ENCODE measurements at regions not wholly inside any gene's neighbourhood (a gene's known extent, or its start where the extent isn't known, plus 50 kb on each side); places are given as distances from the start of the nearest gene placed in this dataset.

- no peak overlapping the region for H3K4me2 ChIP-seq (ENCODE audit: low read depth, low read length)
- no peaks in the 10 kb centered on the region for H3K27me3 ChIP-seq (replicated peaks; ENCODE audit: insufficient read depth, low read length)
- no peaks in the 10 kb centered on the region for H3F3A ChIP-seq (ENCODE audit: insufficient read depth, low read length)
- H2AFZ ChIP-seq (ENCODE audit: low read length): no peak overlapping the region
- H3K27ac ChIP-seq (ENCODE audit: low read length): no peak overlapping the region
- TF ChIP-seq EZH2phosphoT487 (IDR thresholded peaks at IDR 0.05; ENCODE audit: low read length) (no peak), CTCF (IDR thresholded peaks at IDR 0.05; ENCODE audit: low read length) (no peak), EZH2 (optimal IDR thresholded peaks at IDR 0.05; ENCODE audit: low read depth, low read length) (no peak)
- no peak for DNase-seq
- no peaks in the 10 kb centered on the region for H3K79me2 ChIP-seq (ENCODE audit: low read length)
- no peak overlapping the region for H3K9ac ChIP-seq (ENCODE audit: low read length)
- H3K9me2 ChIP-seq (replicated peaks; ENCODE audit: insufficient read depth, low read length): no peaks in the 10 kb centered on the region
- no peaks in the 10 kb centered on the region for H3K36me3 ChIP-seq (replicated peaks; ENCODE audit: insufficient read depth, low read length)
- no peaks in the 10 kb centered on the region for H3K9me3 ChIP-seq (replicated peaks; ENCODE audit: insufficient read depth, low read length)
- H3K4me3 ChIP-seq (ENCODE audit: low read length): no peak overlapping the region
- no peaks in the 10 kb centered on the region for H4K20me1 ChIP-seq (ENCODE audit: insufficient read depth, low read length)
- no peaks in the 10 kb centered on the region for H3K4me1 ChIP-seq (ENCODE audit: low read length)
These were observed 86.0 kb downstream of the RHOB start for GRCh38 chr2:20532634-20533437.

GRCh38 chr2:20533993-20534622 lies 87.2 kb downstream of the RHOB start:
- Histone ChIP-seq H2AFZ (ENCODE audit: low read length) (no peak overlapping the region), H3K27me3 (replicated peaks; ENCODE audit: insufficient read depth, low read length) (no peaks in the 10 kb centered on the region), H3K79me2 (ENCODE audit: low read length) (no peaks in the 10 kb centered on the region), H3K4me2 (ENCODE audit: low read depth, low read length) (no peak overlapping the region), H4K20me1 (ENCODE audit: insufficient read depth, low read length) (no peaks in the 10 kb centered on the region), H3K27ac (ENCODE audit: low read length) (no peak overlapping the region), H3F3A (ENCODE audit: insufficient read depth, low read length) (no peaks in the 10 kb centered on the region), H3K9me3 (replicated peaks; ENCODE audit: insufficient read depth, low read length) (no peaks in the 10 kb centered on the region), H3K4me3 (ENCODE audit: low read length) (no peak overlapping the region), H3K9me2 (replicated peaks; ENCODE audit: insufficient read depth, low read length) (no peaks in the 10 kb centered on the region), H3K36me3 (replicated peaks; ENCODE audit: insufficient read depth, low read length) (no peaks in the 10 kb centered on the region), H3K4me1 (ENCODE audit: low read length) (no peaks in the 10 kb centered on the region), H3K9ac (ENCODE audit: low read length) (no peak overlapping the region)
- DNase-seq: no peak
- TF ChIP-seq EZH2 (optimal IDR thresholded peaks at IDR 0.05; ENCODE audit: low read depth, low read length) (no peak), EZH2phosphoT487 (IDR thresholded peaks at IDR 0.05; ENCODE audit: low read length) (no peak), CTCF (IDR thresholded peaks at IDR 0.05; ENCODE audit: low read length) (no peak)

GRCh38 chr2:20534913-20535801 lies 88.3 kb downstream of the RHOB start:
- Histone ChIP-seq H3K79me2 (ENCODE audit: low read length) (no peaks in the 10 kb centered on the region), H3K9ac (ENCODE audit: low read length) (no peak overlapping the region), H3K4me1 (ENCODE audit: low read length) (no peaks in the 10 kb centered on the region), H3K27me3 (replicated peaks; ENCODE audit: insufficient read depth, low read length) (no peaks in the 10 kb centered on the region), H3K27ac (ENCODE audit: low read length) (no peak overlapping the region), H3K4me2 (ENCODE audit: low read depth, low read length) (no peak overlapping the region), H3K4me3 (ENCODE audit: low read length) (no peak overlapping the region), H3K9me2 (replicated peaks; ENCODE audit: insufficient read depth, low read length) (no peaks in the 10 kb centered on the region), H2AFZ (ENCODE audit: low read length) (no peak overlapping the region), H3F3A (ENCODE audit: insufficient read depth, low read length) (no peaks in the 10 kb centered on the region), H3K36me3 (replicated peaks; ENCODE audit: insufficient read depth, low read length) (no peaks in the 10 kb centered on the region), H3K9me3 (replicated peaks; ENCODE audit: insufficient read depth, low read length) (no peaks in the 10 kb centered on the region), H4K20me1 (ENCODE audit: insufficient read depth, low read length) (no peaks in the 10 kb centered on the region)
- DNase-seq: no peak
- TF ChIP-seq EZH2phosphoT487 (IDR thresholded peaks at IDR 0.05; ENCODE audit: low read length) (no peak), EZH2 (optimal IDR thresholded peaks at IDR 0.05; ENCODE audit: low read depth, low read length) (no peak), CTCF (IDR thresholded peaks at IDR 0.05; ENCODE audit: low read length) (no peak)

All from MM.1S (cell line).